Smooth muscle cell (in vitro differentiated cells): ENCODE measurements at regions not wholly inside any gene's neighbourhood (a gene's known extent, or its start where the extent isn't known, plus 50 kb on each side); places are given as distances from the start of the nearest gene placed in this dataset.

ENCODE experiments used
- DNase-seq: peaks from one replicate; lab custom pipeline; 2025; ENCODE audit not compliant: unreplicated experiment; lab: John Stamatoyannopoulos, UW
- H2AFZ ChIP-seq: fragments of 200-600 bp; sonication (generic); 2 replicates; pipeline ENCODE4 v1.6.0; 2016; ENCODE audit warnings: antibody characterized with exemption, low read depth, mild to moderate bottlenecking
- H3F3A ChIP-seq: fragments of 200-600 bp; sonication (generic); 2 replicates; pipeline ENCODE4 v1.6.0; 2017; ENCODE audit warnings: antibody characterized with exemption, low read depth
- H3K27ac ChIP-seq: fragments of 200-600 bp; sonication (generic); 2 replicates; pipeline ENCODE4 v1.5.1; 2016; ENCODE audit warnings: low read depth, mild to moderate bottlenecking
- H3K27me3 ChIP-seq: fragments of 200-600 bp; sonication (generic); 2 replicates; pipeline ENCODE4 v1.6.1; 2016; ENCODE audit warnings: low read depth, mild to moderate bottlenecking
- H3K36me3 ChIP-seq: fragments of 200-600 bp; sonication (generic); 2 replicates; pipeline ENCODE4 v1.5.1; 2016; ENCODE audit warnings: low read depth
- H3K4me1 ChIP-seq: fragments of 200-600 bp; sonication (generic); 2 replicates; pipeline ENCODE4 v1.5.1; 2016; ENCODE audit warnings: low read depth
- H3K4me2 ChIP-seq: fragments of 200-600 bp; sonication (generic); 2 replicates; pipeline ENCODE4 v1.6.0; 2016; ENCODE audit warnings: mild to moderate bottlenecking
- H3K4me3 ChIP-seq: fragments of 200-600 bp; sonication (generic); 2 replicates; pipeline ENCODE4 v1.5.1; 2016; ENCODE audit warnings: mild to moderate bottlenecking
- H3K79me2 ChIP-seq: fragments of 200-600 bp; sonication (generic); 2 replicates; pipeline ENCODE4 v1.6.0; 2016; ENCODE audit warnings: low read depth, mild to moderate bottlenecking
- H3K9ac ChIP-seq: fragments of 200-600 bp; sonication (generic); 2 replicates; pipeline ENCODE4 v1.6.0; 2016; ENCODE audit warnings: low read depth
- H3K9me3 ChIP-seq: fragments of 200-600 bp; sonication (generic); replicated peaks from 2 replicates; pipeline ENCODE4 v1.5.1; 2016; ENCODE audit warnings: low read depth
- H4K20me1 ChIP-seq: fragments of 200-600 bp; sonication (generic); 2 replicates; pipeline ENCODE4 v1.6.0; 2016; ENCODE audit warnings: low read depth
- CTCF ChIP-seq: fragments of 200-600 bp; sonication (generic); IDR thresholded peaks from 2 replicates; pipeline ENCODE4 v1.5.1; 2017; ENCODE audit warnings: borderline replicate concordance, mild to moderate bottlenecking, antibody characterized with exemption; ENCODE audit not compliant: insufficient read depth, poor library complexity, severe bottlenecking
- WGBS: methylation state at CpG from one replicate; pipeline ENCODE4 v1.1.7; 2016; ENCODE audit warnings: low lambda C conversion rate; 5-methylcytosine and 5-hydroxymethylcytosine counted together

GRCh38 chr2:12113412-12113811 lies 367.0 kb downstream of the LPIN1 start:
- Histone ChIP-seq H3K27me3 (no peaks in the 10 kb centered on the region), H3K79me2 (no peaks in the 10 kb centered on the region), H4K20me1 (no peaks in the 10 kb centered on the region), H2AFZ (no peak overlapping the region), H3F3A (no peaks in the 10 kb centered on the region), H3K9ac (no peak overlapping the region), H3K4me1 (no peaks in the 10 kb centered on the region), H3K4me3 (no peak overlapping the region), H3K36me3 (no peaks in the 10 kb centered on the region), H3K9me3 (no peaks in the 10 kb centered on the region), H3K27ac (no peak overlapping the region), H3K4me2 (no peak overlapping the region)
- DNase-seq = no peak
- TF ChIP-seq CTCF = no peak
- 89% methylated on average over 1 of the region's 1 CpG for WGBS

- TF ChIP-seq CTCF = no peak
- H3K79me2 ChIP-seq = no peaks in the 10 kb centered on the region
- H3F3A ChIP-seq = no peaks in the 10 kb centered on the region
- no peak overlapping the region for H3K4me2 ChIP-seq
- no peak overlapping the region for H2AFZ ChIP-seq
- no peak overlapping the region for H3K4me3 ChIP-seq
- WGBS = 54% methylated on average over 1 of the region's 1 CpG
- DNase-seq = no peak
- no peaks in the 10 kb centered on the region for H3K4me1 ChIP-seq
- H3K27ac ChIP-seq = no peak overlapping the region
- no peak overlapping the region for H3K9ac ChIP-seq
- no peaks in the 10 kb centered on the region for H3K27me3 ChIP-seq
- H3K9me3 ChIP-seq = no peaks in the 10 kb centered on the region
- no peaks in the 10 kb centered on the region for H3K36me3 ChIP-seq
- no peaks in the 10 kb centered on the region for H4K20me1 ChIP-seq
Observed at GRCh38 chr2:12114816-12115215, 368.4 kb downstream of the LPIN1 start.

GRCh38 chr2:12116228-12116750 lies 369.9 kb downstream of the LPIN1 start:
- no peak overlapping the region for H3K4me3 ChIP-seq
- H3K36me3 ChIP-seq = no peaks in the 10 kb centered on the region
- WGBS = 79% methylated on average over 7 of the region's 7 CpGs
- no peak overlapping the region for H3K27ac ChIP-seq
- H3K4me1 ChIP-seq = no peaks in the 10 kb centered on the region
- no peaks in the 10 kb centered on the region for H4K20me1 ChIP-seq
- H3K4me2 ChIP-seq = no peak overlapping the region
- DNase-seq = no peak
- H3K9me3 ChIP-seq = no peaks in the 10 kb centered on the region
- H3K79me2 ChIP-seq = no peaks in the 10 kb centered on the region
- H3K9ac ChIP-seq = no peak overlapping the region
- no peak overlapping the region for H2AFZ ChIP-seq
- TF ChIP-seq CTCF = no peak
- no peaks in the 10 kb centered on the region for H3F3A ChIP-seq
- H3K27me3 ChIP-seq = no peaks in the 10 kb centered on the region

- Histone ChIP-seq H3K4me2 (no peak overlapping the region), H3K9ac (no peak overlapping the region), H3K36me3 (no peaks in the 10 kb centered on the region), H3K27ac (no peak overlapping the region), H3F3A (no peaks in the 10 kb centered on the region), H3K9me3 (no peaks in the 10 kb centered on the region), H3K4me3 (no peak overlapping the region), H2AFZ (no peak overlapping the region), H3K4me1 (no peaks in the 10 kb centered on the region), H4K20me1 (no peaks in the 10 kb centered on the region), H3K79me2 (no peaks in the 10 kb centered on the region), H3K27me3 (no peaks in the 10 kb centered on the region)
- DNase-seq = no peak
- no peak for TF ChIP-seq CTCF
Observed at GRCh38 chr2:12119841-12120240, 373.4 kb downstream of the LPIN1 start.
